Neuronal stem cell (in vitro differentiated cells): ENCODE measurements at regions not wholly inside any gene's neighbourhood (a gene's known extent, or its start where the extent isn't known, plus 50 kb on each side); places are given as distances from the start of the nearest gene placed in this dataset.
"Not testable (repeated sequence)": the region's sequence is repeated elsewhere in the genome, so short reads cannot be mapped to it uniquely, and the experiment has no call there.

Experiments
- DNase-seq: peaks from one replicate; pipeline ENCODE4 v3.0.0-alpha.2; 2013; ENCODE audit warnings: low spot score
- H2AFZ ChIP-seq: one replicate; pipeline ENCODE4 v1.6.1; 2013; ENCODE audit warnings: mild to moderate bottlenecking, low read length, inconsistent platforms
- H2AK5ac ChIP-seq: 2 replicates; pipeline ENCODE4 v1.6.1; 2013; ENCODE audit warnings: low read depth, mild to moderate bottlenecking, inconsistent platforms, low read length, moderate library complexity, mixed read lengths
- H2BK120ac ChIP-seq: 2 replicates; pipeline ENCODE4 v1.6.1; 2013; ENCODE audit warnings: low read depth, mild to moderate bottlenecking, inconsistent platforms, low read length, moderate library complexity, mixed read lengths
- H2BK12ac ChIP-seq: one replicate; pipeline ENCODE4 v1.6.1; 2013; ENCODE audit warnings: low read length, inconsistent platforms
- H2BK15ac ChIP-seq: 2 replicates; pipeline ENCODE4 v1.6.1; 2013; ENCODE audit warnings: mild to moderate bottlenecking, low read length, inconsistent platforms, mixed read lengths
- H2BK5ac ChIP-seq: one replicate; pipeline ENCODE4 v1.6.1; 2013; ENCODE audit warnings: inconsistent platforms, mild to moderate bottlenecking, low read length, moderate library complexity
- H3K14ac ChIP-seq: one replicate; pipeline ENCODE4 v1.6.1; 2013; ENCODE audit warnings: low read length, inconsistent platforms
- H3K18ac ChIP-seq: 2 replicates; pipeline ENCODE4 v1.6.1; 2013; ENCODE audit warnings: low read length, inconsistent platforms
- H3K23ac ChIP-seq: 2 replicates; pipeline ENCODE4 v1.6.1; 2013; ENCODE audit warnings: low read depth, mild to moderate bottlenecking, mixed read lengths, low read length, inconsistent platforms; ENCODE audit not compliant: poor library complexity
- H3K27ac ChIP-seq: replicated peaks from 3 replicates; pipeline ENCODE4 v1.5.1; 2013; ENCODE audit warnings: low read length, inconsistent platforms
- H3K27me3 ChIP-seq, 3 experiments: 2 replicates each; pipeline ENCODE4 v1.6.1; 2013; ENCODE audit warnings: low read length in 3 of 3, mild to moderate bottlenecking in 2 of 3, inconsistent platforms in 1 of 3, low read depth in 1 of 3, mixed read lengths in 1 of 3, moderate library complexity in 1 of 3; ENCODE audit not compliant: control insufficient read depth in 3 of 3, insufficient read depth in 3 of 3
- H3K36me3 ChIP-seq, 2 donors: replicated peaks in 1 of 2; 2 replicates each; pipeline ENCODE4 v1.6.1; 2013; ENCODE audit warnings: low read length in 2 of 2; ENCODE audit not compliant: control insufficient read depth in 2 of 2, insufficient read depth in 2 of 2
- H3K4ac ChIP-seq: 2 replicates; pipeline ENCODE4 v1.6.1; 2013; ENCODE audit warnings: inconsistent platforms, mild to moderate bottlenecking, low read length, moderate library complexity
- H3K4me1 ChIP-seq, 2 donors: 1 replicate in 1 of 2; 2 replicates in 1 of 2; pipeline ENCODE4 v1.6.1; 2013; ENCODE audit warnings: low read length in 2 of 2, low read depth in 1 of 2; ENCODE audit not compliant: control insufficient read depth in 2 of 2, insufficient read depth in 1 of 2
- H3K4me2 ChIP-seq: one replicate; pipeline ENCODE4 v1.6.1; 2013; ENCODE audit warnings: mild to moderate bottlenecking, low read length, inconsistent platforms; ENCODE audit not compliant: insufficient read depth, poor library complexity, severe bottlenecking
- H3K4me3 ChIP-seq, 2 donors: 2 replicates each; pipeline ENCODE4 v1.5.1; 2013; ENCODE audit warnings: low read length in 2 of 2, mild to moderate bottlenecking in 2 of 2, inconsistent platforms in 1 of 2, moderate library complexity in 1 of 2
- H3K79me1 ChIP-seq: one replicate; pipeline ENCODE4 v1.6.1; 2013; ENCODE audit warnings: low read depth, mild to moderate bottlenecking, inconsistent platforms, low read length, moderate library complexity
- H3K9ac ChIP-seq: one replicate; pipeline ENCODE4 v1.6.1; 2013; ENCODE audit warnings: mild to moderate bottlenecking, low read depth, low read length, inconsistent platforms; ENCODE audit not compliant: poor library complexity
- H3K9me3 ChIP-seq, 2 donors: replicated peaks in 1 of 2; 2 replicates each; pipeline versions ENCODE3 to v1.6.1; 2013; ENCODE audit warnings: low read length in 2 of 2, mild to moderate bottlenecking in 2 of 2, inconsistent platforms in 1 of 2, low read depth in 1 of 2, mixed read lengths in 1 of 2, moderate library complexity in 1 of 2; ENCODE audit not compliant: control insufficient read depth in 2 of 2, insufficient read depth in 1 of 2
- H4K8ac ChIP-seq: one replicate; pipeline ENCODE4 v1.6.1; 2013; ENCODE audit warnings: low read depth, mild to moderate bottlenecking, inconsistent platforms, low read length, moderate library complexity
- H4K91ac ChIP-seq: one replicate; pipeline ENCODE4 v1.6.1; 2013; ENCODE audit warnings: low read length, low read depth, mild to moderate bottlenecking, inconsistent platforms; ENCODE audit not compliant: poor library complexity
- WGBS, 2 donors: extraction: QIAGEN DNeasy Blood & Tissue Kit; methylation state at CpG; one replicate each; pipeline ENCODE4 v1.1.7; 2013; ENCODE audit warnings: missing lambda C conversion rate in 2 of 2, mixed read lengths in 1 of 2; ENCODE audit not compliant: insufficient read length in 2 of 2, insufficient replicate concordance in 1 of 2; ENCODE audit errors: extremely low coverage in 2 of 2; 5-methylcytosine and 5-hydroxymethylcytosine counted together

DNA sequence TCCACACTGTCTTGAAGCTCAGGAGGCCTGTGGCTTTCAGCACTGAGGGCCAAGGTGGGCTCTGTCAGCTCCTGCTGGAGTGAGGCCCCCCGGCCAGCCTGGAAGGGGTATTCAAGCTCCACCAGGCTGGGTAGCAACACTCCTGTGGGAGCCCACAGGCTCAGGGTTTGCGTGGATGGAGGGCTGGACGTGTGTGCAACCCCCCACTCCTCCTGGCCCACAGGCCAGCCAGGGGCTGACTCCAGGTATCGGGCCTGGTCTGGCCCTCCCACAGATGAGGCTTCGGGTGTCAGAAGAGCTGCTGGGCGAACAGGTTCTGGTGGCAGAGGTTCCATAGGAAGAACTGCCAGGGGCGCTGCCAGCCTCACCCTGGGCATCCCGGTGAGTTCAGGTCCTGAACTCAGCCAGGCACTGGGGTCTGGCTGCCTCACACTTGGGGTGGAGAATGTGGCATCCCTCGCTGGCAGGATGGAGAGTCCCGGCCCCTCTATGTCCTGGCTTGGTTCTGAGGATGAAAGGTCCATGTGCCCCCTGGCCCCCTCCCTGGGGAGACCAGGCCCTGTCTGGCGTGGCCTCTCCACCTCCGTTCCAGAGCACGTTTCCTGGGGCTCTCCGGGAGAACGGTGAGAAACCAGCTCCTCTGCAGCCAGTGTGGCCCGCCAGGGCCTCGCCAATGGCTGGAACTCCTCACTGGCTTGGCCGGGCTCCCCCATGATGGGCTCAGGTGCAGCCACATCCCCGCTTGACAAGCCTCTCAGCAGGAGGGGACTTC, 64.6 kb upstream of the TARDBP start:
- Histone ChIP-seq H3K4me1 (peaks cover 4 to 6% of the 10 kb centered on the region in 2 donors), H3K36me3 (no peaks in the 10 kb centered on the region), H3K79me1 (no peaks in the 10 kb centered on the region), H2AFZ (no peak overlapping the region), H4K8ac (no peak overlapping the region), H3K23ac (peak overlapping the region; percentile 38), H2BK5ac (peak overlapping the region; percentile 88), H3K4ac (no peak overlapping the region), H4K91ac (no peak overlapping the region), H3K4me3 (no peak overlapping the region), H2BK12ac (peak overlapping the region; percentile 27), H3K4me2 (no peak overlapping the region), H2AK5ac (peak overlapping the region; percentile 89), H3K14ac (peak overlapping the region; percentile 84), H3K27me3 (peaks cover 0 to 29% (median 0%) of the 10 kb centered on the region in 3 experiments), H3K27ac (no peak overlapping the region), H3K9me3 (no peaks in the 10 kb centered on the region), H2BK15ac (peak overlapping the region; percentile 68), H3K18ac (peak overlapping the region; percentile 86), H3K9ac (no peak overlapping the region), H2BK120ac (peak overlapping the region; percentile 27)
- no peak for DNase-seq
- no CpG with 5 or more reads among the region's 19 CpGs for WGBS, 2 donors

DNA sequence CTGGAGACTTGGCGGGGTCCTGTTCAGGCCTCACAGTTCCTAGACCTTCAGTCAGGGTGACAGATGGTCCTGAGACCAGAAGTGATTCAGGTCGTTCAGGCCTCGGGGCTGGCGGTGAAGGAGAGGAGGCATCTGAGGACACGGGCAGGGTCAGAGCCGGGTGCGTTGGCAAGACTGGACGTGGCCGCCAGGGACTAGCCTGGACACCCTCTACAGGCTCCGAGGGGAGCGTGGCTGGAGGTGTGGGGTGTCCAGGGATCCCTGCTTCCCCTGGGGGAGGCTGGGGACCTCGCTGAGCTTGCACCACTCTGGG, 64.0 kb upstream of the TARDBP start:
- DNase-seq, result no peak
- Histone ChIP-seq H2BK12ac (no peak overlapping the region), H3K9ac (no peak overlapping the region), H3K4me3 (no peak overlapping the region), H3K14ac (peak overlapping the region; percentile 72), H3K27ac (no peak overlapping the region), H3K18ac (no peak overlapping the region), H3K9me3 (no peaks in the 10 kb centered on the region), H3K79me1 (no peaks in the 10 kb centered on the region), H3K36me3 (no peaks in the 10 kb centered on the region), H4K8ac (no peak overlapping the region), H3K27me3 (peaks cover 0 to 25% (median 0%) of the 10 kb centered on the region in 3 experiments), H2BK5ac (peak overlapping the region; percentile 88), H3K4ac (no peak overlapping the region), H2AFZ (no peak overlapping the region), H3K4me2 (no peak overlapping the region), H4K91ac (no peak overlapping the region), H2AK5ac (peak overlapping the region; percentile 89), H3K23ac (no peak overlapping the region), H3K4me1 (peaks cover 4 to 6% of the 10 kb centered on the region in 2 donors), H2BK15ac (peak overlapping the region; percentile 68), H2BK120ac (no peak overlapping the region)
- no CpG with 5 or more reads among the region's 12 CpGs for WGBS, 2 donors

DNA sequence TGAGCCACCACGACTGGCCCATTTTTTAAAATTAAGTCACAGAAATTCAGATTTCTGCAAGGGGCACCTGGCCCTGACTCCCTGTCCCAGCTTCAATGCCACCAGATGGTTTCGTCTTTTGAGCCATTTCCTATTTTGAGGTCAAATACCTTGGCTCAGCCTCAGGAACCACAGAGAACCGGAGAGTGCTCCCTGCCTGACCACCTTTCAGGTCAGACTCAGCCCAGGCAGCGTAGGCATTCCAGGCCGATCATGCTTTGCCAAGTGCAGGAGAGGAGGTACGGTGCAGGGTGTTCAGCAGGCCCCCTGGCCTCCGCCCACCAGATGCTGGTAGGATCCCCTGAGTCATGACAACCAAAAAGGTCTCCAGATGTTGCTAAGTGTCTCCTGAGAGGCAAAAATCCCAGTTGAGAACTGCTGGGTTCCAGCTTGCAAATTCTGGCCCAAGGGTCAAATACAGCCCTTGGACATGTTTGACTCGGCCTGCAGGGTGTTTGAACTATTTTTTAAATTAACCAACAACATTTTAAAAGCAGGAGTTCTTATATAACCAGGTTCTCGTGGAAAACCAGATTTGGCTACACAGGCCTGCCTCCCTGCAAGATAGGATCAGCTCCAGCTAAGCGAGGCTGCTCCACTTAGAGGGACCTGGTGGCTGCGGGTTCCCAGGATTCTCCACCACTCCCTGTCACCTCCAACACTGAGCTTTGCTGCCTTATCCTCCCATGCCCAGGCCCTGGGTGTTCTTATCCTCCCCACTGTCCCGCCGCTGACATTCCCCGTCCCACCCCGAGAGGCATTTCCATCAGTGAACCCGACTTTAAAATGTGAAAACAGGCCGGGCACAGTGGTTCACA, 61.9 kb upstream of the TARDBP start:
- peak overlapping the region; percentile 27 for H2AK5ac ChIP-seq
- WGBS, 2 donors, result no CpG with 5 or more reads among the region's 17 CpGs
- H3K27ac ChIP-seq, result no peak overlapping the region
- no peak overlapping the region for H3K4me3 ChIP-seq
- H3K4me2 ChIP-seq, result no peak overlapping the region
- H2AFZ ChIP-seq, result no peak overlapping the region
- H3K79me1 ChIP-seq, result no peaks in the 10 kb centered on the region
- no peak overlapping the region for H2BK120ac ChIP-seq
- no peak for DNase-seq
- H3K4me1 ChIP-seq, result peaks cover 0 to 2% of the 10 kb centered on the region in 2 donors
- no peak overlapping the region for H2BK12ac ChIP-seq
- no peaks in the 10 kb centered on the region for H3K36me3 ChIP-seq
- H2BK15ac ChIP-seq, result no peak overlapping the region
- no peak overlapping the region for H4K91ac ChIP-seq
- H4K8ac ChIP-seq, result no peak overlapping the region
- no peak overlapping the region for H3K4ac ChIP-seq
- H3K9me3 ChIP-seq, result no peaks in the 10 kb centered on the region
- peak overlapping the region; percentile 77 for H2BK5ac ChIP-seq
- H3K18ac ChIP-seq, result no peak overlapping the region
- H3K14ac ChIP-seq, result no peak overlapping the region
- H3K27me3 ChIP-seq, result peaks cover 0 to 13% (median 0%) of the 10 kb centered on the region in 3 experiments
- H3K23ac ChIP-seq, result no peak overlapping the region
- H3K9ac ChIP-seq, result no peak overlapping the region

DNA sequence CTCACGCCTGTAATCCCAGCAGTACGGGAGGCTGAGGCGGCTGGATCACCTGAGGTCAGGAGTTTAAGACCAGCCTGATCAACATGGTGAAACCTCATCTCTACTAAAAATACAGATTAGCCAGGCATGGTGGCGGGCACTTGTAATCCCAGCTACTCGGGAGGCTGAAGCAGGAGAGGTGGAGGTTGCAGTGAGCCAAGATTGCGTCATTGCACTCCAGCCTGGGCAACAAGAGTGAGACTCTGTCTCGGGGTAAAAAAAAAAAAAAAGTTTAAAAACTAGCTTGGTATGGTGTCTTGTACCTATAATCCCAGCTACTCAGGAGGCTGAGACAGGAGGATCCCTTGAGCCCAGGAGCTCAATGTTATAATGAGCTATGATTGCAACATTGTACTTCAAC, 61.2 kb upstream of the TARDBP start:
- not testable (repeated sequence) for H3K27ac ChIP-seq
- peaks cover 0 to 11% (median 0%) of the 10 kb centered on the region in 3 experiments for H3K27me3 ChIP-seq
- no CpG with 5 or more reads among the region's 7 CpGs for WGBS, 2 donors

More for the DNA sequence above, 61.2 kb upstream of the TARDBP start:
- H3K9ac ChIP-seq, H2AFZ ChIP-seq, H2BK12ac ChIP-seq, H2AK5ac ChIP-seq, H2BK15ac ChIP-seq, H3K4me2 ChIP-seq, H3K4ac ChIP-seq, H4K91ac ChIP-seq, H3K14ac ChIP-seq, H3K36me3 ChIP-seq, H3K9me3 ChIP-seq, H2BK5ac ChIP-seq, H3K79me1 ChIP-seq, H3K4me3 ChIP-seq, DNase-seq, H3K23ac ChIP-seq, H2BK120ac ChIP-seq, H3K4me1 ChIP-seq, H3K18ac ChIP-seq, H4K8ac ChIP-seq: not testable (repeated sequence)
